ENCODE measurements at regions not wholly inside any gene's neighbourhood (a gene's known extent, or its start where the extent isn't known, plus 50 kb on each side); places are given as distances from the start of the nearest gene placed in this dataset.

- DNase-seq (ENCODE audit: low read depth) = no peak
These were observed 91.0 kb downstream of the KLF12 start for GRCh38 chr13:74043237-74043636.

GRCh38 chr13:74040200-74040599 is 94.0 kb downstream of the KLF12 start:
- DNase-seq (ENCODE audit: low read depth) = peak; percentile 25

- no peak for DNase-seq (ENCODE audit: low read depth)
These were observed 94.5 kb downstream of the KLF12 start for GRCh38 chr13:74039667-74040066.

- DNase-seq (ENCODE audit: low read depth) = no peak
These were observed 95.0 kb downstream of the KLF12 start for GRCh38 chr13:74039154-74039553.

- no peak for DNase-seq (ENCODE audit: low read depth)
These were observed 96.4 kb downstream of the KLF12 start for GRCh38 chr13:74037762-74038161.

- DNase-seq (ENCODE audit: low read depth) = no peak
These were observed 97.8 kb downstream of the KLF12 start for GRCh38 chr13:74036373-74036772.

GRCh38 chr13:74035896-74036295 is 98.3 kb downstream of the KLF12 start:
- no peak for DNase-seq (ENCODE audit: low read depth)

- DNase-seq (ENCODE audit: low read depth) = no peak
These were observed 101.9 kb downstream of the KLF12 start for GRCh38 chr13:74032325-74032724.

GRCh38 chr13:74027161-74027779 is 106.9 kb downstream of the KLF12 start:
- DNase-seq (ENCODE audit: low read depth) = no peak

- DNase-seq (ENCODE audit: low read depth) = peak; percentile 29
These were observed 107.5 kb downstream of the KLF12 start for GRCh38 chr13:74026753-74027152.

GRCh38 chr13:74025369-74025768 is 108.8 kb downstream of the KLF12 start:
- DNase-seq (ENCODE audit: low read depth) = no peak

GRCh38 chr13:74024856-74025255 is 109.3 kb downstream of the KLF12 start:
- no peak for DNase-seq (ENCODE audit: low read depth)

- DNase-seq (ENCODE audit: low read depth) = no peak
These were observed 109.9 kb downstream of the KLF12 start for GRCh38 chr13:74024314-74024713.

- no peak for DNase-seq (ENCODE audit: low read depth)
These were observed 110.7 kb downstream of the KLF12 start for GRCh38 chr13:74023484-74023883.

GRCh38 chr13:74021505-74021904 is 112.7 kb downstream of the KLF12 start:
- DNase-seq (ENCODE audit: low read depth) = no peak

GRCh38 chr13:74018062-74018431 is 116.2 kb downstream of the KLF12 start:
- no peak for DNase-seq (ENCODE audit: low read depth)

- no peak for DNase-seq (ENCODE audit: low read depth)
These were observed 116.7 kb downstream of the KLF12 start for GRCh38 chr13:74017301-74018061.

GRCh38 chr13:74015137-74015536 is 119.1 kb downstream of the KLF12 start:
- no peak for DNase-seq (ENCODE audit: low read depth)

- DNase-seq (ENCODE audit: low read depth) = no peak
These were observed 125.0 kb downstream of the KLF12 start for GRCh38 chr13:74009100-74009668.

- DNase-seq (ENCODE audit: low read depth) = no peak
These were observed 127.5 kb downstream of the KLF12 start for GRCh38 chr13:74006666-74007065.

- no peak for DNase-seq (ENCODE audit: low read depth)
These were observed 128.7 kb downstream of the KLF12 start for GRCh38 chr13:74005320-74006157.

GRCh38 chr13:74004109-74004508 is 130.1 kb downstream of the KLF12 start:
- DNase-seq (ENCODE audit: low read depth) = no peak

- DNase-seq (ENCODE audit: low read depth) = no peak
These were observed 130.8 kb downstream of the KLF12 start for GRCh38 chr13:74003374-74003773.
